CMK (cell line): ENCODE measurements at regions not wholly inside any gene's neighbourhood (a gene's known extent, or its start where the extent isn't known, plus 50 kb on each side); places are given as distances from the start of the nearest gene placed in this dataset.
"Not testable (repeated sequence)": the region's sequence is repeated elsewhere in the genome, so short reads cannot be mapped to it uniquely, and the experiment has no call there.

Experiments
- DNase-seq: peaks from one replicate; pipeline ENCODE4 v3.0.0-alpha.2; 2010; ENCODE audit warnings: low read depth

DNA sequence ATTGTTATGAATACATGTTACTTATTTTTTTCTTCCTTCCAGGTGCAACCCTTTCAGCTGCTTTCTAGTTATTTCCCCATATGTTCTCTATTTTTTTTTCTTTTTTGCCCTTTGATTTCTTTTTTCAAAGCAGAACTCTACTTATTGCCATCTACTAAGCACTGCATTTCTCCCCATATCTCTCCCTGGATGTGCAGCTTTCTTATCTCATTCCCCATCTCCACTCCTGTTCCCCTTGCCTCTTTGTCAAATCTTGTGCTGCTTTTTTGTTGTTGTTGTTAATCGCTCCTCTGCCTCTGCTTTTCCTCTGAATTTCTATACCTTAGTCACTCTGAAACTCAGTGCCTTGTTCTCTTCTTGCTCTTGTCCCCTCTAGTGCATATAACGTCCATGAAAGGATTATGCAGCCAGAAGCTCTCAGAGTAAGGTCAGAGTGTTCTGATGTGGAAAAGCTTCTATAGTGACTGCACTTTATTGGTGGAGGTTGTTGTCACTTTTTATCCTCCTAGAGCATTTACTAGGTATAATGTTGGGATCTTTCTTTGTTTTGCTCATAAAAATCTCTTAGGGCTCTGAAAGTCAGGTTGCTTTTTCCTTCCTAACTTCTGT is 51.1 kb upstream of the JADE1 start:
- DNase-seq, result no peak

DNA sequence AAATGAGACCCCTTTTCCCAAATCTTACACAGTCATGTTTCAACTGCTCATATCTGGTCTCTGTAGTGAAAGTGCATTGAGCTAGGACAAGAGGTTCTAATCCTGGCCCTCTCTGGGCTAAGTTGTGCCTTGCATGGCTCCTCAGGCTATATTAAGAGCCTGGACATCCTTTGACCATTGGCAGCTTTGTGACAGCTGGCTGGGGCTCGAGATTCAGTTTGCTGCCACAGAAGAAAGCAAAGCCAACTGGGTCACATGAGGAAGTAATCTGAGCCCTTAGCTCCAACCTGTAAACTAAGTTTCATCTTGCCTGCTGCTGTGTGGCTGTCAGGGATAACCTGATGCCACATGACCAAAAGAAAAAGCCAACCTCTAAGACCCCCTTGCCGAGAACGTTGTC is 51.8 kb upstream of the JADE1 start:
- no peak for DNase-seq

DNA sequence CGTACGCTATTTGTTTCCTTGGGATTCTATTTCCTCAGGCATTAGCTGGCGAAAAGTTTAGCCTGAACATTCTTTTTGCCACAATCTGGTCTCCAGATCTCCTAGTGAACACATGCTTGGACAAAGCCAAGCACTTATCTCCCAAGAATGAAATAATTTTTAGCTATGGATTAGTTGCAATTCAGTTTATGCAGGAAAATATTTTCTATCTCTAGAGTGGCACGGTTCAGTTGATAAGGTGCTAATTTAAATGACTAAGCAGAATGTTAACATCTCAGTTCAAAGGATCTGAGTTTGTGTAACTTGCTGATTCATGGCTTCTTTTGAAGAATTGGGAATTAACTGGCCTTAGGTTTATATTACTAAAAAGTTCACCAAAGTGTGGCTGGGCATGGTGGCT is 58.1 kb upstream of the JADE1 start:
- no peak for DNase-seq

DNA sequence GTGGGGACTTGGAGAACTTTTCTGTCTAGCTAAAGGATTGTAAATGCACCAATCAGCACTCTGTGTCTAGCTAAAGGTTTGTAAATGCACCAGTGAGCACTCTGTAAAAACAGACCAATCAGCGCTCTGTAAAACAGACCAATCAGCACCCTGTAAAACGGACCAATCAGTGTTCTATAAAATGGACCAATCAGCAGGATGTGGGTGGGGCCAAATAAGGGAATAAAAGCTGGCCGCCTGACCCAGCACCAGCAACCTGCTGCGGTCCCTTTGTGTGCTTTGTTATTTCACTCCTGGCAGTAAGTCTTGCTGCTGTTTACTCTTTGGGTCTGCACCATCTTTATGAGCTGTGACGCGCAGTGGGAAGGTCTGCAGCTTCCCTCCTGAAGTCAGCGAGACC is 67.8 kb upstream of the JADE1 start:
- not testable (repeated sequence) for DNase-seq

DNA sequence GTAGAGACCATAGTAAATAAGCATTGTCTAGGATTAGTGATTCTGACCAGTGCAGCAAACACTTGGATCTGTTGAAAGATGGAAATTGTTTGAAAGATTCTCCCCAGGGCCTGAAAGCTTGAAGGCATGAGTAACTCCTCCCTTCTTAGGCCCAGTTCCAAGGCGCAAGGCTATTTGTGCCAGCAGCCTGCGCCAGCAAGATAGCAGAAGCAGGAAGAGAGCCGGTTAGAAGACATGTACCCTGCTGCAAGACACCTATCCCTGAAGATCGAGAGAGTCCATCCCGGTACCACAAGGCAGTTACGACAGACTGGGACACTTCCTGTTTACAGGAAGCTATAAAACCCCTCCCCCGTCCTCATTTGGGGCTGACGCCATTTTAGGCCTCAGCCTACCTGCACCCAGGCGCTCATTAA is 72.4 kb upstream of the JADE1 start:
- DNase-seq, result peak; percentile 88

DNA sequence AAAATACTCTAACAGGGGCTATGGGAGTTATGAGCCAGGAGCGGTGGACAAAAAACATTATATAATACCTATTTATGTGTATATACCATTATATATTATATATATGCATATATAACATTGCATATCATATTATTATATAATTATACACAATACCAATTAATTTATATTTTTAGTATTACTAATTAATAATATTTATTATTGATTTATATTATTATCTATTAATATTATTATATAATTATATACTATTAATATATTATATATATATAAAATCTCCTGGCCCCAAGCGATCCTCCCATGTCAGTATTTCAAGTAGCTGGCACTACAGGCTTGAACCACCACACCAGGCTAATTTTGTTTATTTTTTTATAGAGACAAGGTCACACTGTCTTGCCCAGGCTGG is 73.8 kb upstream of the JADE1 start:
- DNase-seq, result no peak

DNA sequence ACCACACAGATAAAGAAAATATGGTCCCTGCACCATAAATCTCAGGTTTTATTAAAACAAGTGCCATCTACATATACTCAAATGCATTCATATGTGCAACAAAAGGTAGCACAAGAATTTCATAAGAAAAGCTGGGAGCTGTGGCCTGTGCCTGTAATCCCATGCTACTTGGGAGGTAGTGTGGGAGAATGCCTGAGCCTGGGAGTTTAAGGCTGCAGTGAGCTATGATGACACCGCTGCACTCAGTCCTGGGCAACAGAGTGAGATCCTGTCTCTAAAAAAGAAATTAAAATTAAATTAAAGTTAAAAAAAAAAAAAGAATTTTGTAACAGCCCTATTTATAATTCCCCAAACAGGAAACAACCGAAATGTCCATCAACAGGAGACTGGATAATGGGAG is 81.3 kb upstream of the JADE1 start:
- no peak for DNase-seq

DNA sequence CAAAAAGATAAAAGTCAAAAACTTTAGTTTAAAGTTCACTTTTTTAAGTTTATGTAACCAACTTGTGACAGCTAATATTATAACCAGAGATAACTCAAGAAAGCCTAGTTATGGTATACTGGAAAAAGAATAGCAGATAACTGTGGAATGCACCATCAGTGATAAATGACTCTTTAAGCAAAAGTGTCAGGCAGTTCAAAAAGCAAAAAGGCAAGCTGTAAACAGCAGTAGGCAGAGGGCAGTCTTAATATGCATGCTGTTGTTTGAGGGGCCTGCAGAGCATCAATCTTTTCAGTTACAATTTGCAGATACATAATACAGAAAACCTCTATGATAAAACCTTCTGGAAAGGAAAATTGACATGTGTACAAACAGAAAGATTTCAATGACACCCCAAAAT is 81.8 kb upstream of the JADE1 start:
- no peak for DNase-seq

DNA sequence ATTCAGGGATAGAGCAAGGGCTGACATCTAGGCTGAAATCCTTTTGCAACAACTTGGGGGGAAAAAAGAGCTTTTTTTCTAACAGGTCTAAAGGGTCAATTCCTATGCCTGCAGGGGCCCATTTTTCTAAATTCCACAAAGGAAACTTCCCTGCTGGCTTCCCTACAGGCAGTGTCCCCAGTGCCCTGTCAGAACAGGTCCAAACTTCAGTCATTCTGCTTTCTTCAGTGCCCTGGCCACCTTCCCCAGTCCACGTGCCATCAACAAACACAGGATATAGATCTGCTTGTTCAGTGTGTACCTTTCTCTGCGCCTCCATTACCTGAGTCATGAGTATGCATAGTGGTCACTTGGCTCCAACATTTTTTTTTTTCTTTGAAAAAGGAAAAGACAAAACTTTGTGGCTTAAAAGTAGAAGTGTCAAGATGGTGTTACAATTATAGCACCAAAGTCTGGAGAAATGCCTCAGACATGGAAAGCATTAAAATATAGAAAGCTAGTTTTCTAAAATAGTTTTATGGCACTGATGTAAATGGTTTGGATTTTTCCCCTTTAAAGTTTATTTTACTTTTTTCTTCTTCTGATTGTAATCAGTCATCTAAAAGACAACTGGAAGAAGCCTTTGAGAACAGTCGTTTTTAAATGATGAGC is 84.0 kb upstream of the JADE1 start:
- DNase-seq, result no peak

DNA sequence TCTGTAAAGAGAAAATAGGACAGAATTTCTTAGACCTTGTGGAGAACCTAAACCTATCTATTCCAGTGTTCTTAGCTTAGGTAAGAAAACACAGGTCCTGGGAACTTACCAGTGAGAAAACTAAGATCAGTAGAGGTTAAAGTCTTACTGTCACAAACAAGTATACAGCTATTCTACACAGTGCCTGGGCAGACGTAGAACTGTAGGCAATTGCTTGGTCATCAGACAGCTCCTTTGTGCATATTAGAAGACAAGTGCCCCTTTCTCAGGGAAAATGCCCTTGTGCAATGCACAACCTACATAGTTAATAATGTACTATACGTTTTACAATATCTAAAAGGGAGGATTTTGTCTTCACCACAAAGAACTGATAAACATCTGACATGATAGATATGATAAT is 86.6 kb upstream of the JADE1 start:
- no peak for DNase-seq

DNA sequence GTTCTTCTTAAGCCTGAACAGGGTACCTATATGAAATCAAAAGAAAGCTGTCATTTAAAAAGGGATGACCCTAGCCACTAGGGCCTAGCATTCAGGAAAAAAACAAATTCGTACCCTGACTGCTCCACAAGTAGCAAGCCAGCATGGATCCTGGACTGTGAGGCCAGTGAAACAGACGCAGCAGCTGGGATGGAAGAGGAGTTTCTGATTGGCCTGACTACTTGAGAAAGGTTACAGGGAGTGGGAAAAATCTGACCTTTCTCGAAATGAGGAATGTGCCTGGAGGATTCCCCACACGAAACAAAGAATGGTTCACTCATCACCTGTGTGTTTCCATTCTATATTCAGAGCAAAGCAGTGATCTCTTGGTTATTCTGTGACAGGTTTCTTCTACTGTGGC is 87.6 kb upstream of the JADE1 start:
- no peak for DNase-seq

DNA sequence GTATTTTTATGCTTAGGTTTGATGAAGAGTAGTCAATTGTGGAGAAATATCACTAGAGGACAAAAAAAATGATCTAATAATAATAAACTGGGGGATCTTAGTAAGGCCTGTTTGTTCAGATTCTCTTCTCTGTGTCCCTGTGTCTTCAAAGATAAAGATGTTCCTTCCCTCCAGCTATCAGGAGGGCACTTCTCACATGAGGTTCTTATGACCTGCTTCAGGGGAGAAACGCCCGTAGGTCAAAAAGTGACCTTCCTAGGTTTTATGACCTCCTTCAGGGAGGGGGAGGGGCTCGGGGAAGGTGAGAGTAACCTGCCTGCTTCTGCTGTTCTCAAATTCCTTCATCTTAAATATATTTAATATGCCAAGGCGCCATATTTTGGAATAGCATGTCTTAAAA is 89.2 kb upstream of the JADE1 start:
- no peak for DNase-seq

DNA sequence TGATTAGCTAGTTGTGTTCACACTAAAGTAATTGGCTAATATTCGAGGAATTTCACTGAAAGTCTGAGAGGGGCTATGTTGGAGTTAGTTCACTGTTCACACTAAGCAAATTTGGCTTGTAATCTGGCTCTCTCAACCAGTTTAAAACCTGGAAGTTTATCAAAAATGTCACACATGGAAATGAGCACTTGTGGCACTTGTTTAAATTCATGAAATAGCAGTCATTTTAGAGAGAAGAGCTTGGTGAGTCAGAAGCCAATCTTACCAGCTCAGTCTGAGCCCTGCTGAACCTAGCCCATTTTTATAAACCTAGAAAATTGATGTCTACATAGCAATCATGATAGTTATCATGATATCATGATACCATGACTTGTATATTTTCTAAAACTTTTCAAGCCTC is 90.7 kb upstream of the JADE1 start:
- DNase-seq, result no peak

DNA sequence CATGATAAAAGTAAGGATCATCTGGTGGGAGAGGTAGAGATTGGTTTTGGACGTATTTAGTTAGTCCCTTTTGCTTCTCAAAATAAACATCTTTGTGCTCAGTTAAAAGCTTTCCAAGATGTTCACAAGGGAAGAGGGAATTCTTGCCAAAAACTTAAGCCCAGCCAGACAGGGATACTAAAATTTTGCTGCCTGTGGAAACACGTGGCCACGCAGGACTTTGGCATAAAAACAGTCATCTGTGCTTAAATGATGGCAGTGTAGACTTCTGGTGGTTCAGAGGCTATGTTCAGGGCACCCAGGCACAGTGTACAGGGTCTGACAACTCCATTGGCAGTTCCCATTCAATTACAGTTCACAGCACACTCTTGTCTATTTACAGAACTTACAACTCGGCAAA is 93.2 kb upstream of the JADE1 start:
- DNase-seq, result no peak

DNA sequence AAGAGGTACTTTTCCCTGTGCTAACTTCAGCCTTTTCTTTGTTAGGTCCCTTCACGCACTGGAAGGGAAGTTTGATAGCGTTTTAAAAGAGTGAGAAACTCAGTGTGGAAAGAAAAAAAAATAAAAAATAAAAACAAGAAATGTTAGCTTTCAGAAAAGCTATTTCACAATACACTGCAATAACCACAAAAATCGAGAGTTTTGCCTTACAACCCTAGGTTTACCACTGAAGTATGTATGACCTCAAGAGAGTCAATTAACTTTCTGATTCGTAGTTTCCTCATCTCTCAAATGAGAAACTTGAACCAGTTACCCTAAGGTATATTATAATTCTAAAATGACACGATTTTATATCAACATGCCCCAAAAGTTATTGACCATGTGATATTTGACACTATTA is 93.9 kb upstream of the JADE1 start:
- no peak for DNase-seq

DNA sequence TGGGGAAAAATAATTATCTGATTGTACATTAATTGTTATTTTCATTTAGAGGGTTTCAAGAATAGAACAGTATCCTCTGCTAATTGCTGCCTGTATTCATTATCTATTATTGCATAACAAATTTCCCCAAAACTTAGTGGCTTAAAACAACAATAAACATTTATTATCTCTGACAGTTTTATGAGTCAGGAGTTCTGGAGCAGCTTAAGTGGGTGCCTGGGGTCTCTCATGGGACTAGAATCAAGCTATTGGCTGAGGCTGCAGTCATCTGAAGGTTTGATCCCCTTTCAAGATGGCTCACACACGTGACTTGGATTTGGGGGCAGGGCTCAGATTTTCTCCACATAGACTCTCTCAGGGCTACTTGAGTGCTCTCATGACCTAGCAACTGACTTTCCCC is 98.1 kb upstream of the JADE1 start:
- no peak for DNase-seq

DNA sequence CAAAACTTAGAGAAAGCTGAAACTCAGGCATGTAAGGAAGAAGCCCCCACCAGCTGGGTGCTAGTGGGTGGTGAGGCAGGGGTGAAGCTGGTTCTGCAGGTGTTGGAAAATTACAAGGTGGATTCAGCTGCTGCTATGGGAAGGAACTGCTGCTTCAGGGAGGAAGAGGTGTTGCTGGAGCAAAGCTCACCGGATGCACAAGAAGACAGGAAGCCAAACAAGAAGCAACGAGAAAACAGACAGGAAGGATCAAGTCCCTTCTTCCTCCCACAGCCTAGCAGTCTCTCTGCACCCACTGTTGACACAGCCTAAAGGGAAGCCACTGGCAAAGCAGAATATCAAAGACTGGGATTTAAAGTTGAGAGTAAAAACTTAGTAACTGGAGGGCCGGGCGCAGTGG is 100.2 kb upstream of the JADE1 start:
- DNase-seq, result no peak

DNA sequence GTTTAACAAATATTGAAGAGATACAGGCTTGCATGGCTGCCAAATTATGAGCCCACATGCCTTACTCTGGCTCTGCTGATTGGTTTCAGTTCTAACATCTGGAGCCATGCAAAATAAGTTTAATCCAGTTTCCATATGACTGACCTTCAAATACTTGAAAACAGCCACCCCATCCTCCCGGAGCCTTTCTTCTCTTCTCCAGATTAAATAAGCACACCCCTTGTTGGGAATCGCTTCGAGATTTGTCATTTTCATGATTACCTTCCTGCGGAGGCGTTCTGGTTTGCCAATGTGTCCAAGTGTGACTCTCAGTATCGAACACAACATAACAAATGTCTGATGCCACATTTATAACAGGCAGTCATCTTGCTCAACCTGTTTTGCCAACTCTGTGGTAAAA is 101.6 kb upstream of the JADE1 start:
- no peak for DNase-seq

DNA sequence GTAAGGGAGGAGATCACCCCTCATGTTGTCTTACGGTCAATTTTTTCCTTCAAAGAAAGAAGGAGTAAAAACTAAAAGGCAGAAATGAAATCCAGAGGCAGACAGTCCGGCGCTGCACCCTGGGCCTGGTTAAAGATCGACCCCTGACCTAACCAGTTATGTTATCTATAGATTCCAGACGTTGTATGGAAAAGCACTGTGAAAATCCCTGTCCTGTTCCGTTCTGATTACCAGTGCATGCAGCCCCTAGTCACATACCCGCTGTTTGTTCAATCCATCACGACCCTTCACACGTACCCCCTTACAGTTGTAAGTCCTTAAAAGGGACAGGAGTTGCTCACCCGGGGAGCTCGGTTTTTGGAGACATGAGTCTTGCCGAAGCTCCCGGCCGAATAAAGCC is 105.6 kb upstream of the JADE1 start:
- DNase-seq, result no peak

DNA sequence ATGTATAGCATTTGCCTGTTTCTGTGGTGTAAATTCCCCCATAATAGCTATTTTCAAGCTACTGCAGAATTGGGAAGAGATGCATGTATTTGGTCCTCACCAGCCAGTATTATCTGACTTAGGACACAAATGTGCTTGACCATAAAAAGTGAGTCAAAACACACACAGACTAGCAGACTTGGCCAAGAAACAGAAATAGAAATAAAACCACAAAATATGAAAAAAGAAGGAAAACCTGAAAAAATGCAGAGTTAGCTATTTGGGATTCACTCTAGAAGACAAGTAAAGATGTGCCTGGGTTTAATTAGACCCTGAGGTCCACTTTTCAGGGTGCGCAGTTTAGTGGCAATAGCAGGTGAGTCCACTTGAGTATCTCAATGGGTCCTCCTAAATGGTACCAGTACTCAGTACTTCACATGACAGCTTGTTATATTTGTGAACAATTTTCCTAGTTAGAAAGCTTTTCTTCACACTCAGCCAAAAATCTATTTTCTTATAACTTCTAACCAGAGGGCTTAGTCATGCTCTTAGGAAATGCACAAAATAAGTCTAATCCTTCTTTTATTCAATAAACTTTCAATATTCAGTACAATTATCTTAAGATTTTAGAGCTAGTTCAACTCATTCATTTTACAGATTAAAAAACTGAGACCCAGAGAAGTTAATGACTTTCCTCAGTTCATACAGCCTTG is 108.7 kb upstream of the JADE1 start:
- no peak for DNase-seq

DNA sequence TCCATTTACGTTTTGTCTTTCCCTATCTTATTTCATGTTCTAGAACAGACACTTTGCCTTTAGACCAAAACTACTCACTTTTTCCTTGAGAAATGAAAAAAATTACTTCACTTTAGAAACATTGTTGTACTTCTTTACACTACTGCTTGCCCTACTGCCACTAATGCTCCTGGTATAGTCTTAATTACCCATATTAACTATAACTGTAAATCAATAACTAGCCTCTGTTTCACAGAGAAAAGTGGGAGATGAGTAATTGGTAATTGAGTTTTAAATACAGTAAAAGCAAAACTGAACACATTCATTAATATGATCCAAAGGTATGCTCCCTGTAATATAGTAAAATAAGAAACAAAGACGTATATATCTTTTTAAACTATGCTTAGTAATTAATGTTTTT is 111.1 kb upstream of the JADE1 start:
- no peak for DNase-seq

DNA sequence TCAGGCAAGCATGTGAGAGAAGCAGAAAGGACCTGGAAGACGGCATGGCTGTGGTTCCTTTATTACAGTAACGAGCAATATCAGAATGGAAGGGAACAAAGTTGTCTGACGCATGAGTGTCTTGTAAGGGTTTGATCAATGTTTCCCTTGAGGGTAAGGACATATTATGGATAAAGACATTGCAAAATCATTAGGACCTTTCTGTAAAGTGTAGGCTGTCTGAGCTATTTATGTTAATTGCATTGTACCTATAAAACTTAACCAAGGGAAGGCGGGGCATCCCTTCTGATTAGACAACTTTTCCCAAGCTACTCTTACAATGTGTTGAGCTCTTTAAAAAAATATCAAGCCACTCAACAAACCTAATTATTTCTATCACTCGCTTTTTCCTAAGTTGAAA is 112.2 kb upstream of the JADE1 start:
- no peak for DNase-seq

DNA sequence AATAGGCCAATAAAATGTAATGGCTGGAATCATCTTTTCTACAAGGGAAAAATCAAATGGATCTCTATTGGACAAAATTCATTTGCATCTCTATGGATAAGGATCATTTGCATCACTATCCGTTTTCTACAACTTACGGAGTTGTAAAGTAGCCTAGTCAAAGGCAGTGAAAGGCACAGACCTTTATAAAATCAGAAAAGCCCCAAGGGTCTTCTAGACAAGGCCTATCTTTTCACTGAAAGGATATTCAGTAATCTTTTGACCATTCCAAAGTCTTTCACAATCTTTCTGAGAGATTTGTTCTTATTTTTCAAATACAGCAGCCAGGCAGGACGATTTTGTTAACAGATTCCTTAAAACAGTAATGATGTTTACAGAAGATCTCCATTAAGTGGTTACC is 119.5 kb upstream of the JADE1 start:
- DNase-seq, result no peak
